Adrenal gland (tissue), 9 donors: ENCODE measurements at regions not wholly inside any gene's neighbourhood (a gene's known extent, or its start where the extent isn't known, plus 50 kb on each side); places are given as distances from the start of the nearest gene placed in this dataset.

Source experiments
- DNase-seq, 7 donors: peaks; one replicate each; pipeline ENCODE4 v3.0.0-alpha.2; 2019 to 2020
- H3K27ac ChIP-seq, 5 donors: fragments of 200-600 bp; sonication (generic) in 4 of 5; 1 replicate in 3 of 5; 2 replicates in 2 of 5; pipeline versions ENCODE4 v1.5.1 to v1.8.0; 2016 to 2020; ENCODE audit warnings: mild to moderate bottlenecking in 1 of 5
- H3K27me3 ChIP-seq: fragments of 200-600 bp; 2 replicates; pipeline ENCODE4 v1.8.0; 2021
- H3K36me3 ChIP-seq, 2 donors: fragments of 200-600 bp; replicated peaks in 1 of 2; 1 replicate in 1 of 2; 2 replicates in 1 of 2; pipeline versions ENCODE4 v1.5.1 to v1.8.0; 2018 to 2022
- H3K4me1 ChIP-seq, 2 donors: fragments of 200-600 bp; replicated peaks in 1 of 2; 1 replicate in 1 of 2; 2 replicates in 1 of 2; pipeline versions ENCODE4 v1.5.1 to v1.8.0; 2018 to 2021
- H3K4me3 ChIP-seq, 4 donors: fragments of 200-600 bp; sonication (generic) in 3 of 4; one replicate each; pipeline ENCODE4 v1.5.1; 2016 to 2018
- H3K9me3 ChIP-seq, 3 donors: fragments of 200-600 bp; sonication (generic) in 1 of 3; replicated peaks in 1 of 3; 1 replicate in 2 of 3; 2 replicates in 1 of 3; pipeline versions ENCODE4 v1.5.1 to v1.8.0; 2016 to 2021
- CTCF ChIP-seq, 6 experiments: fragments of 450-650 bp in 4 of 6; fragments of 200-600 bp in 2 of 6; sonication (generic) in 1 of 6; IDR thresholded peaks; 1 replicate in 5 of 6; 2 replicates in 1 of 6; pipeline versions ENCODE4 v1.5.1 to v1.8.0; 2016 to 2021; ENCODE audit warnings: antibody characterized with exemption in 6 of 6, mild to moderate bottlenecking in 2 of 6, moderate library complexity in 1 of 6
- POLR2A ChIP-seq, 2 donors: fragments of 450-650 bp; IDR thresholded peaks; one replicate each; pipeline ENCODE4 v1.6.1; 2017; ENCODE audit warnings: antibody characterized with exemption in 2 of 2, mild to moderate bottlenecking in 2 of 2, moderate library complexity in 1 of 2
- WGBS, 4 donors: extraction: QIAGEN DNeasy Blood & Tissue Kit in 2 of 4; methylation state at CpG; one replicate each; pipeline versions ENCODE4 v1.1.5 to v1.1.7; 2013 to 2017; 5-methylcytosine and 5-hydroxymethylcytosine counted together
- intact Hi-C, 2 donors: fragments of 100-400 bp; cut with DNase I; formaldehyde crosslinking; loops; one replicate each; pipeline versions ENCODE4 v1.14.1 to v1.15.0; 2022 to 2023
- donor health status: healthy with polysubstance abuse.
- donor health status: Bipolar disorder and iron deficiency.
- donor health status: DM: yes; HTN: yes; CAD: no.
- donor health status: DM: no; HTN: no; CAD: no.
- donor health status: DM: no; HTN: no; CAD: no.

GRCh38 chr3:83765956-83766355, 1192.8 kb upstream of the CADM2 start:
- intact Hi-C loops = no loop called here
- TF ChIP-seq CTCF (IDR thresholded peaks at IDR 0.05) = no peak
- no peak for TF ChIP-seq POLR2A (IDR thresholded peaks at IDR 0.05)
- Histone ChIP-seq H3K27ac (no peak overlapping the region), H3K4me3 (no peak overlapping the region), H3K36me3 (no peaks in the 10 kb centered on the region), H3K9me3 (no peaks in the 10 kb centered on the region), H3K27me3 (no peaks in the 10 kb centered on the region), H3K4me1 (no peaks in the 10 kb centered on the region)
- DNase-seq = no peak
- WGBS, 4 donors = 59 to 95% (median 76%) methylated on average over 1 of the region's 1 CpG

DNA sequence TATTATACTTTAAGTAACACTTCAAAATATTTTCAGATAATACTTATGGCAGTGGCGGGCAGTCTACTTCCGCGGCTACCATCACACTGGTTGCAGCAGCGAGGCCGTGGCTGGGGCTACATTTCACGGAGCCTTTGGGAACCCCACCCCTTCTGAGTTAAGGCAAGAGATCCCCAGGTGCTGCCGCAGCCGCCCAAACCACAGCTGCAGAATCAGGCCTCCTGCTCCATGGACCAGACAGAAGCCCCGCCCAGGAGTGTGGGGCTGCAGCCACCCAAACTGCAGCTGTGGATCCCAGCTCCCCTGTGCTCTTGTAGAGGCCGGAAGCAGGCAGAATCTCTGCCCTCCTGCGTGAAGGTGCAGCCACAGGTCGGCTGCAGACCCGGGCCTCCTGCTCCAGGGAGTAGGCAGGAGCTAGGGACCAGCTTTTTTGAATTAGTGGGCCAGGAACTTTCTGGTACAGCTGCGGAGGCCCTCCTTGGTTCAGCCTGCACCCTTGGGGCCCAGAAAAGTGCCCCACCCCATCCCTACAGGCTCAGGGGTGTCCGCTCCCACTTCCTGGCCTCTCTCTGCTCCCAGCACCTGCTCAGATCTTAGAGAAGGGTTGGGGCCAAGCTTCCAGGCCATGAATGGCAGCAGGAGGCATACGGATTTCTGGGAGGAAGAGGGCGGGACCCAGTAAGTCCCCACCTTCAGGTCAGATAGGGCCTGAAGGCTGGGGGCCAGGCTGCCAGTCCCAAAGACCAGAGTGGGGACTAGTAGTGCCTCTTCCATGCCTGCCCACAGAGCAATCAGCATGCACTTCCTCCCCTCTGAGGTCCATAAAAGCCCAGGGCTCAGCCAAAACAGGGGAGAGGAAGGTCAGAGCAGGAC, 1188.8 kb upstream of the CADM2 start:
- Histone ChIP-seq H3K27ac (no peak overlapping the region), H3K27me3 (no peaks in the 10 kb centered on the region), H3K9me3 (no peaks in the 10 kb centered on the region), H3K4me1 (no peaks in the 10 kb centered on the region), H3K36me3 (no peaks in the 10 kb centered on the region), H3K4me3 (no peak overlapping the region)
- intact Hi-C loops = no loop called here
- WGBS, 4 donors = 81 to 84% (median 83%) methylated on average over 12 to 17 of the region's 17 CpGs
- no peak for DNase-seq
- no peak for TF ChIP-seq CTCF (IDR thresholded peaks at IDR 0.05)
- TF ChIP-seq POLR2A (IDR thresholded peaks at IDR 0.05) = no peak

DNA sequence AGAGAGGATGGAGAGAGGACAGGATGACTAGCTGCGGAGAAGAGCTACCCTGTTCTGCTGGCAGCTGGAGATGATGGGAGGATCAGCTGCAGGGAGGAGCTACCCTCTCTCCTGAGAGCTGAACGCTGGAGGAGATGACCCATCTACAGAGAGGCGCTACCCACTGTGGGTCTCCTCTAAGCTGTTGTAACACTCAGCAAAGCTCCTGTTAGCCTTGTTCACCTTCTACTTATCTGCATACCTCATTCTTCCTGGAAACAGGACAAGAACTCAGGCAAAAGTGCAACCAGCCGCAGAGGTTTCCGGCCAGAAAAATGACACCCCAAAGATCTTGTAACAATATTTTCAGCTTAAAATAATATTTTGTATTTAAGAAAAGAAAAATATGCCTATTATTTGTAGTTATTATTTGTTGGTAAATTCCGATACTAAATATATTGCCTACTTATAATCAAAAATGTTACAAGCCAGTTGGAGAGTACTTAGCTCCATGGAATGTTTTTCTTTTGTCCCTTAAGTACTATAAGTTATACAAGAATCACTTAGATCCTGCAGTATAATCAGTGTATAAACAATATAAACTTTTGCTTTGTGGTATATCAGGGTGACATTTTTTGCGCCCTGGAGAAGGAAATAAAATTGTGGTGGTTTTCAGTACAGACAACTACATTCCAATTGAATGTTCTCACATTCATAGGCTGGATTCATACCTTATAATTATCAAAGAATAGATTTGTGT, 1188.0 kb upstream of the CADM2 start:
- 69 to 81% (median 75%) methylated on average over 7 of the region's 7 CpGs for WGBS, 4 donors
- Histone ChIP-seq H3K9me3 (no peaks in the 10 kb centered on the region), H3K27me3 (no peaks in the 10 kb centered on the region), H3K4me1 (no peaks in the 10 kb centered on the region), H3K36me3 (no peaks in the 10 kb centered on the region), H3K4me3 (no peak overlapping the region), H3K27ac (no peak overlapping the region)
- no peak for DNase-seq
- no peak for TF ChIP-seq POLR2A (IDR thresholded peaks at IDR 0.05)
- no peak for TF ChIP-seq CTCF (IDR thresholded peaks at IDR 0.05)
- intact Hi-C loops = no loop called here

DNA sequence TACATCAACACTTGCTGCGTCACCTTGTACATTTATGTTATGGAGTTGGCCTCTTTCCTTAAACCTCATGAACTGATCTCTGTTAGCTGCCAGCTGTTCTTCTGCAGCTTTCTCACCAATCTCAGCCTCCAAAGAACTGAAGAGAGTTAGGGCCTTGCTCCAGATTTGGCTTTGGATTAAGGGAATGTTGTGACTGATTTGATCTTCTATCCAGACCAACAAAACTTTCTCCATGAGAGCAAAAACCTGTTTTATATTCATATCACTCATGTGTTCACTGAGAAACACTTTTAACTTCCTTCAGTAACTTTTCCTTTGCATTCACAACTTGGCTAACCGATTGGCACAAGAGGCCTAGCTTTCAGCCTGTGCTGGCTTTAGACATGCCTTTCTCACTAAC, 1156.0 kb upstream of the CADM2 start:
- no peaks in the 10 kb centered on the region for H3K4me1 ChIP-seq
- no peak for DNase-seq
- 76 to 89% (median 80%) methylated on average over 2 of the region's 2 CpGs for WGBS, 4 donors

More for the DNA sequence above, 1156.0 kb upstream of the CADM2 start:
- no peaks in the 10 kb centered on the region for H3K27me3 ChIP-seq
- TF ChIP-seq POLR2A (IDR thresholded peaks at IDR 0.05) (no peak), CTCF (IDR thresholded peaks at IDR 0.05) (no peak)
- no peak overlapping the region for H3K4me3 ChIP-seq
- no peak overlapping the region for H3K27ac ChIP-seq
- intact Hi-C loops = no loop called here
- no peaks in the 10 kb centered on the region for H3K36me3 ChIP-seq
- no peaks in the 10 kb centered on the region for H3K9me3 ChIP-seq
